Mucosa of rectum (tissue), 2 donors: ENCODE measurements at regions not wholly inside any gene's neighbourhood (a gene's known extent, or its start where the extent isn't known, plus 50 kb on each side); places are given as distances from the start of the nearest gene placed in this dataset.

Experiments used
- H3K27ac ChIP-seq, 2 donors: one replicate each; pipeline ENCODE4 v1.7.0; 2013; ENCODE audit warnings: inconsistent platforms in 2 of 2, low read depth in 2 of 2, low read length in 2 of 2
- H3K27me3 ChIP-seq, 2 donors: one replicate each; pipeline ENCODE4 v1.7.0; 2013; ENCODE audit warnings: low read length in 2 of 2; ENCODE audit not compliant: control insufficient read depth in 2 of 2, insufficient read depth in 2 of 2
- H3K36me3 ChIP-seq, 2 donors: one replicate each; pipeline ENCODE4 v1.7.0; 2013; ENCODE audit warnings: low read length in 2 of 2; ENCODE audit not compliant: control insufficient read depth in 2 of 2, insufficient read depth in 2 of 2
- H3K4me1 ChIP-seq, 2 donors: one replicate each; pipeline ENCODE4 v1.7.0; 2013; ENCODE audit warnings: low read length in 2 of 2, mild to moderate bottlenecking in 1 of 2; ENCODE audit not compliant: control insufficient read depth in 2 of 2, insufficient read depth in 2 of 2
- H3K4me3 ChIP-seq, 2 donors: one replicate each; pipeline ENCODE4 v1.7.0; 2013; ENCODE audit warnings: low read length in 2 of 2
- H3K9ac ChIP-seq, 2 donors: one replicate each; pipeline ENCODE4 v1.7.0; 2013; ENCODE audit warnings: low read length in 2 of 2, low read depth in 1 of 2, mild to moderate bottlenecking in 1 of 2
- H3K9me3 ChIP-seq, 2 donors: one replicate each; pipeline ENCODE4 v1.7.0; 2013; ENCODE audit warnings: low read length in 2 of 2; ENCODE audit not compliant: control insufficient read depth in 2 of 2
- donor health status: healthy.
- donor health status: Normal muscosa, but diverticular disease.

DNA sequence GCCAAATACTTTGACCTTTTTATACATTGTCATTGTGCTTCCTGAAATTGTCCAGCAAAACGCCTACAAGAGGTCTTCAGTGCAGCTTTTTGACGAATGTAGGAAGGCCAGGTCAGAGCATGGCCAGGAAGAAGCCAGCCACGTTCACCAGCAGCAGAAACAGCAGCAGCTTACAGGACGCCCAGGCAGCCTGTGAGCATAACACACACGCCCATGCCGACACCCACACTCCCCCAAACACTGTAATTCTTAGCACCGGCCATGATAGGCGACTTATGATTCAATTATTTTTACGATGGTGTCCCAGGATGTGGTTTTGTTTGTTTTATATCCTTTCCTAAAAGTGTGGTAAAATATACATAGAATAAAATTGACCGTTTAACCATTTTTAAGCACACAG is 249.1 kb upstream of the SALL3 start:
- no peak overlapping the region for H3K9ac ChIP-seq
- no peaks in the 10 kb centered on the region for H3K36me3 ChIP-seq
- peaks cover 0 to 5% of the 10 kb centered on the region in 2 donors for H3K4me1 ChIP-seq
- no peak overlapping the region for H3K4me3 ChIP-seq
- H3K9me3 ChIP-seq: no peaks in the 10 kb centered on the region
- H3K27ac ChIP-seq: no peak overlapping the region
- H3K27me3 ChIP-seq: no peaks in the 10 kb centered on the region

DNA sequence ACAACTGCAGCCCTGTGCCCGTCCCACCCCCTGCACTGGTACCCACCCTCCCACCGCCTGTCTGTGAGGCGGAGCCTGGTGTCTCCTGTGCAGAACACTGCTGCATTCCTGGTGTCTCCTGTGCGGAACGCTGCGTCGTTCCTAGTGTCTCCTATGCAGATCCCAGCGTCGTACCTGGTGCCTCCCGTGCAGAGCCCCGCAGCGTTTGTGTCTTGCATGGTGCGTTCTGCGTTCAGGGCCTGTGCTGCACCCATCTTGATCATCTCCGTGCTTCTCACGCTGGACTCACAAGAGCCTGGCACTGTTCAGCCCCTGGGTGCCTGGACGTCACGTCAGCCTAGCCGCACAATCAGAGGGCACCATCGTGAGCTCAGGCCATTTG is 248.6 kb upstream of the SALL3 start:
- Histone ChIP-seq H3K4me3 (no peak overlapping the region), H3K27ac (no peak overlapping the region)

DNA sequence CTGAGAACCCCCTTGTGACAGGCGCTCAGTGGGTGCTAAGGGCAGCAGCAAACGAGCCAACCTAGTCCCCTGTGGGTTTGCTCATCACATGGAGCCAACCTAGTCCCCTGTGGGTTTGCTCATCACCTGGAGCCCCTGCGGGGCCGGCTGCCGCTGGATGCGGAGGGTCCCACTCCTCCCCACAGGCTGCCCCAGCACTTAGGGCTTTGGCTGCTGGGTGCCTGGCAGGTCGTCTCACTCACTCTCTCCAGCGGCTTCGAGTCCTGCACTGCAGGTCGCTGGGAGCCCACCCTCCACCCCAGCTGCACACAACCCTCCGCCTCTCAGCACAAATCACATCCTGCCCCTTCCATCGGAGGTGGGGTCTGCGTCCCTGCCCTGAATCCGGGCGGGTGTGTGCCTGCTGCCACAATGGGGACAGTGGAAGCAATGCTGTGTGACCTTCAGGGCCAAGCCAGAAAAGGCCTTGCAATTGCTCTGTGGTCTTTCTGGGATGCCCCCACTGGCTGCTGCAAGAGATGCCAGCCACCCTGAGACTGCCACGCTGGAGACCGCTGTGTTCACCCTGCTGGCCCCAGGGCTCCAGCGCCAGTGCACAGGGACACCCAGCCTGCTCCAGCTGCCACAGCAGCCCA is 248.1 kb upstream of the SALL3 start:
- H3K27me3 ChIP-seq: no peaks in the 10 kb centered on the region
- H3K36me3 ChIP-seq: no peaks in the 10 kb centered on the region
- no peak overlapping the region for H3K4me3 ChIP-seq
- peaks cover 0 to 5% of the 10 kb centered on the region in 2 donors for H3K4me1 ChIP-seq
- no peak overlapping the region for H3K27ac ChIP-seq
- no peak overlapping the region for H3K9ac ChIP-seq
- no peaks in the 10 kb centered on the region for H3K9me3 ChIP-seq

More for the DNA sequence above, 248.6 kb upstream of the SALL3 start:
- H3K36me3 ChIP-seq: no peaks in the 10 kb centered on the region
- H3K27me3 ChIP-seq: no peaks in the 10 kb centered on the region
- H3K4me1 ChIP-seq: peaks cover 0 to 5% of the 10 kb centered on the region in 2 donors
- no peaks in the 10 kb centered on the region for H3K9me3 ChIP-seq
- H3K9ac ChIP-seq: no peak overlapping the region

- Histone ChIP-seq H3K4me1 (peaks cover 0 to 5% of the 10 kb centered on the region in 2 donors), H3K4me3 (no peak overlapping the region), H3K36me3 (no peaks in the 10 kb centered on the region), H3K27me3 (no peaks in the 10 kb centered on the region), H3K27ac (no peak overlapping the region), H3K9ac (no peak overlapping the region), H3K9me3 (no peaks in the 10 kb centered on the region)
Measured at GRCh38 chr18:78732273-78733210, 247.1 kb upstream of the SALL3 start.

GRCh38 chr18:78733762-78734613 is 245.6 kb upstream of the SALL3 start:
- Histone ChIP-seq H3K36me3 (no peaks in the 10 kb centered on the region), H3K27ac (no peak overlapping the region), H3K4me3 (no peak overlapping the region), H3K9ac (no peak overlapping the region), H3K27me3 (no peaks in the 10 kb centered on the region), H3K4me1 (peaks cover 0 to 5% of the 10 kb centered on the region in 2 donors), H3K9me3 (no peaks in the 10 kb centered on the region)

DNA sequence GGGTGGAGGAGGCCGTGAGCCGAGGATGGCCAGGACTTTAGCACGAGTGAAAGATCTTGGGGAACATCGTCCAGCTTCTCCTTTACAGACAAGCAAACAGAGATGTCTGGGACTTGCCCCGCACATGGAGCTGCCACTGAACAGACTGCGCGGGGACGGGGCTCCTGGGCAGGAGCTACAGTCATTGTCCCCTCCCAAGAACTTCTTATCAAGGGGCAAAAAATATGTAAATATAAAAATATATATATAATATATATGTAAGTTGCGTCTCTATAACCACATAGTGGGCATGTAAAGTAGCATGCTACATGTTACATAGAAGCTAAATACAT is 245.0 kb upstream of the SALL3 start:
- H3K9me3 ChIP-seq: no peaks in the 10 kb centered on the region
- no peaks in the 10 kb centered on the region for H3K36me3 ChIP-seq
- H3K27me3 ChIP-seq: no peaks in the 10 kb centered on the region
- no peak overlapping the region for H3K4me3 ChIP-seq
- peaks cover 0 to 5% of the 10 kb centered on the region in 2 donors for H3K4me1 ChIP-seq
- no peak overlapping the region for H3K27ac ChIP-seq
- H3K9ac ChIP-seq: no peak overlapping the region

GRCh38 chr18:78735131-78736014 is 244.2 kb upstream of the SALL3 start:
- Histone ChIP-seq H3K4me3 (no peak overlapping the region), H3K27ac (no peak overlapping the region), H3K9me3 (no peaks in the 10 kb centered on the region), H3K27me3 (no peaks in the 10 kb centered on the region), H3K9ac (no peak overlapping the region), H3K36me3 (no peaks in the 10 kb centered on the region), H3K4me1 (peaks cover 0 to 5% of the 10 kb centered on the region in 2 donors)

GRCh38 chr18:78736015-78736690 is 243.5 kb upstream of the SALL3 start:
- no peak overlapping the region for H3K27ac ChIP-seq
- no peaks in the 10 kb centered on the region for H3K27me3 ChIP-seq
- H3K36me3 ChIP-seq: no peaks in the 10 kb centered on the region

More at GRCh38 chr18:78736015-78736690, 243.5 kb upstream of the SALL3 start:
- H3K9ac ChIP-seq: no peak overlapping the region
- no peaks in the 10 kb centered on the region for H3K9me3 ChIP-seq
- peaks cover 0 to 5% of the 10 kb centered on the region in 2 donors for H3K4me1 ChIP-seq
- no peak overlapping the region for H3K4me3 ChIP-seq
